Heart left ventricle (tissue), 16 donors: ENCODE measurements at regions not wholly inside any gene's neighbourhood (a gene's known extent, or its start where the extent isn't known, plus 50 kb on each side); places are given as distances from the start of the nearest gene placed in this dataset.

ENCODE experiments used
- ATAC-seq, 4 donors: fragments of 200-7000 bp; cut with Tn5 transposase; one replicate each; pipeline ENCODE4 v1.9.1; 2020 to 2022; ENCODE audit warnings: moderate library complexity in 4 of 4, mild to moderate bottlenecking in 3 of 4, moderate number of reproducible peaks in 1 of 4
- DNase-seq, 5 donors: peaks; one replicate each; pipeline ENCODE4 v3.0.0-alpha.2; 2020
- H3K27ac ChIP-seq, 12 donors: fragments of 200-600 bp; sonication (generic) in 4 of 12; one replicate each; pipeline versions ENCODE4 v1.5.0 to v1.8.0; 2016 to 2022; ENCODE audit warnings: mild to moderate bottlenecking in 2 of 12
- H3K27me3 ChIP-seq, 9 donors: fragments of 200-600 bp; sonication (generic) in 2 of 9; one replicate each; pipeline versions ENCODE4 v1.5.1 to v1.8.0; 2016 to 2022; ENCODE audit warnings: mild to moderate bottlenecking in 3 of 9
- H3K36me3 ChIP-seq, 9 donors: fragments of 200-600 bp; sonication (generic) in 2 of 9; one replicate each; pipeline versions ENCODE4 v1.5.0 to v1.8.0; 2018 to 2022; ENCODE audit warnings: mild to moderate bottlenecking in 2 of 9
- H3K4me1 ChIP-seq, 12 donors: fragments of 200-600 bp; sonication (generic) in 4 of 12; one replicate each; pipeline versions ENCODE4 v1.5.0 to v1.8.0; 2016 to 2022; ENCODE audit warnings: mild to moderate bottlenecking in 3 of 12
- H3K4me3 ChIP-seq, 12 donors: fragments of 200-600 bp; sonication (generic) in 4 of 12; one replicate each; pipeline versions ENCODE4 v1.5.0 to v1.8.0; 2017 to 2022; ENCODE audit warnings: mild to moderate bottlenecking in 9 of 12, moderate library complexity in 4 of 12
- H3K9me3 ChIP-seq, 12 donors: fragments of 200-600 bp; sonication (generic) in 4 of 12; one replicate each; pipeline versions ENCODE4 v1.5.0 to v1.8.0; 2016 to 2022; ENCODE audit warnings: mild to moderate bottlenecking in 1 of 12
- CTCF ChIP-seq, 12 donors: fragments of 200-600 bp; sonication (generic) in 4 of 12; IDR thresholded peaks; one replicate each; pipeline versions ENCODE4 v1.5.0 to v1.8.0; 2018 to 2022; ENCODE audit warnings: antibody characterized with exemption in 12 of 12, mild to moderate bottlenecking in 5 of 12
- POLR2A ChIP-seq, 2 donors: fragments of 450-650 bp; IDR thresholded peaks; one replicate each; pipeline ENCODE4 v1.6.1; 2017; ENCODE audit warnings: antibody characterized with exemption in 2 of 2, mild to moderate bottlenecking in 2 of 2, moderate library complexity in 2 of 2
- WGBS, 4 donors: extraction: QIAGEN DNeasy Blood & Tissue Kit in 2 of 4; methylation state at CpG; one replicate each; pipeline versions ENCODE4 v1.1.5 to v1.1.7; 2013 to 2018; 5-methylcytosine and 5-hydroxymethylcytosine counted together
- intact Hi-C, 10 donors: fragments of 100-400 bp; cut with DNase I; formaldehyde crosslinking; loops; one replicate each; pipeline versions ENCODE4 v1.11.1 to v1.14.2; 2022
- donor health status: ischemic (EF 13 %, LVEDD 7.1; RV severe dilation, severe dysfunction).
- donor health status: healthy with polysubstance abuse.
- donor health status: DM: no; HTN: yes; CAD: no.
- donor health status: DM: no; HTN: no; CAD: no.
- donor health status: ischemic (EF 25% LVEDD 6.9; RV normal size, moderate dysfunction).
- donor health status: ischemic (EF 25% LVEDD 5.7; RV mildly dilated, moderate dysfunction).
- donor health status: healthy.
- donor health status: DM: yes; HTN: yes; CAD: no.
- donor health status: ischemic (EF 35%, LVEDD 5.7; RV mildly dilated, moderate dysfunction).
- donor health status: nonischemic (EF 11% LVEDD 7.7; RV severe dilation, severe dysfunction).
- donor health status: DM: yes; HTN: yes; CAD: no.
- donor health status: PGD.
- donor health status: ischemic (EF 29% LVEDD 5.4; RV normal size, mild dysfunction).
- donor health status: nonischemic (EF 23%, LVEDD 6.1; RV moderate dilation, normal function).

GRCh38 chr3:159584421-159584820 lies 404.2 kb upstream of the IL12A start:
- Histone ChIP-seq H3K4me3 (no peak overlapping the region), H3K27me3 (no peaks in the 10 kb centered on the region), H3K4me1 (no peaks in the 10 kb centered on the region), H3K9me3 (no peaks in the 10 kb centered on the region), H3K27ac (no peak overlapping the region), H3K36me3 (no peaks in the 10 kb centered on the region)
- DNase-seq, result no peak
- ATAC-seq, result no peak
- TF ChIP-seq POLR2A (IDR thresholded peaks at IDR 0.05), result no peak
- no peak for TF ChIP-seq CTCF (IDR thresholded peaks at IDR 0.05)
- 76 to 83% (median 80%) methylated on average over 3 of the region's 3 CpGs for WGBS, 4 donors
- intact Hi-C loops, result loop anchor here in 4 of 10 donors (5.0 to 10.0 kb wide), 3 partner anchors 300 to 322 kb away; no protein-coding TSS in a partner anchor

- H3K4me3 ChIP-seq, result no peak overlapping the region
- intact Hi-C loops, result loop anchor here in 3 of 10 donors (10.0 kb wide), 2 partner anchors 302 to 322 kb away; no protein-coding TSS in a partner anchor
- ATAC-seq, result peak in 1 of 4 donors; percentile 33
- no peaks in the 10 kb centered on the region for H3K4me1 ChIP-seq
- H3K9me3 ChIP-seq, result no peaks in the 10 kb centered on the region
- TF ChIP-seq POLR2A (IDR thresholded peaks at IDR 0.05) (no peak), CTCF (IDR thresholded peaks at IDR 0.05) (peak in 11 of 12 donors; percentile 7 to 55 (median 39))
- WGBS, 4 donors, result 39 to 44% (median 42%) methylated on average over 5 of the region's 5 CpGs
- H3K27me3 ChIP-seq, result no peaks in the 10 kb centered on the region
- peak in 1 of 5 donors; percentile 21 for DNase-seq
- no peaks in the 10 kb centered on the region for H3K36me3 ChIP-seq
- no peak overlapping the region for H3K27ac ChIP-seq
These were observed 401.9 kb upstream of the IL12A start for GRCh38 chr3:159586571-159587202.

- intact Hi-C loops, result loop anchor here in 1 of 10 donors (10.0 kb wide), 1 partner anchor 329 kb away; no protein-coding TSS in a partner anchor
- H3K27ac ChIP-seq, result no peak overlapping the region
- no peaks in the 10 kb centered on the region for H3K27me3 ChIP-seq
- H3K9me3 ChIP-seq, result peaks cover 0 to 14% (median 0%) of the 10 kb centered on the region in 12 donors
- ATAC-seq (peak in 2 of 4 donors; percentile 10 to 88), DNase-seq (no peak)
- H3K4me1 ChIP-seq, result peaks cover 0 to 6% (median 0%) of the 10 kb centered on the region in 12 donors
- no peaks in the 10 kb centered on the region for H3K36me3 ChIP-seq
- TF ChIP-seq POLR2A (IDR thresholded peaks at IDR 0.05), result no peak
- TF ChIP-seq CTCF (IDR thresholded peaks at IDR 0.05), result no peak
- 38 to 58% (median 48%) methylated on average over 3 of the region's 3 CpGs for WGBS, 4 donors
- no peak overlapping the region for H3K4me3 ChIP-seq
These were observed 394.6 kb upstream of the IL12A start for GRCh38 chr3:159593927-159594605.

- H3K4me3 ChIP-seq, result no peak overlapping the region
- H3K9me3 ChIP-seq, result peaks cover 0 to 39% (median 20%) of the 10 kb centered on the region in 12 donors
- no peak for ATAC-seq
- peaks cover 0 to 11% (median 0%) of the 10 kb centered on the region in 12 donors for H3K4me1 ChIP-seq
- TF ChIP-seq POLR2A (IDR thresholded peaks at IDR 0.05) (no peak), CTCF (IDR thresholded peaks at IDR 0.05) (no peak)
- no peaks in the 10 kb centered on the region for H3K36me3 ChIP-seq
- no peaks in the 10 kb centered on the region for H3K27me3 ChIP-seq
- DNase-seq, result no peak
- H3K27ac ChIP-seq, result no peak overlapping the region
- intact Hi-C loops, result no loop called here
These were observed 388.3 kb upstream of the IL12A start for GRCh38 chr3:159600291-159600690.
